ENCODE measurements at regions not wholly inside any gene's neighbourhood (a gene's known extent, or its start where the extent isn't known, plus 50 kb on each side); places are given as distances from the start of the nearest gene placed in this dataset.
"Not testable (repeated sequence)": the region's sequence is repeated elsewhere in the genome, so short reads cannot be mapped to it uniquely, and the experiment has no call there.

GRCh38 chrX:142428916-142429315, 223.8 kb upstream of the MAGEC2 start:
- no peaks in the 10 kb centered on the region; a peak in 1 of 3 replicates for H3K36me3 ChIP-seq (ENCODE audit: control insufficient read depth in 2 of 2, insufficient read depth in 1 of 2, low read length in 2 of 2)
- no peak for TF ChIP-seq ZNF677 (tag by site-specific recombination; IDR thresholded peaks at IDR 0.05)
- ChIA-PET CTCF (no interaction called here), POLR2A (interaction anchor here (0.5 kb wide), 1 partner anchor 110 kb away, joined by 6 read pairs; no protein-coding TSS in a partner anchor)
- H3K4me3 ChIP-seq (ENCODE audit: low read depth, low read length), result no peak overlapping the region
- no peaks in the 10 kb centered on the region for H3K4me1 ChIP-seq (ENCODE audit: control insufficient read depth, insufficient read depth, low read length)
- no peak overlapping the region for H3K27ac ChIP-seq (ENCODE audit: extremely low read depth, low read depth, low read length)
- H3K9me3 ChIP-seq (ENCODE audit: control insufficient read depth, insufficient read depth, low read depth, low read length), result no peaks in the 10 kb centered on the region

- H3K27ac ChIP-seq (ENCODE audit: extremely low read depth, low read depth, low read length); H3K36me3 ChIP-seq (ENCODE audit: control insufficient read depth in 2 of 2, insufficient read depth in 1 of 2, low read length in 2 of 2); CTCF ChIA-PET; H3K4me3 ChIP-seq (ENCODE audit: low read depth, low read length); H3K9me3 ChIP-seq (ENCODE audit: control insufficient read depth, insufficient read depth, low read depth, low read length); POLR2A ChIA-PET; H3K4me1 ChIP-seq (ENCODE audit: control insufficient read depth, insufficient read depth, low read length): not testable (repeated sequence)
These were observed 185.9 kb upstream of the MAGEC2 start for GRCh38 chrX:142390998-142391397.

- Histone ChIP-seq H3K27ac (ENCODE audit: extremely low read depth, low read depth, low read length) (no peak overlapping the region), H3K9me3 (ENCODE audit: control insufficient read depth, insufficient read depth, low read depth, low read length) (no peaks in the 10 kb centered on the region), H3K36me3 (ENCODE audit: control insufficient read depth in 2 of 2, insufficient read depth in 1 of 2, low read length in 2 of 2) (no peaks in the 10 kb centered on the region), H3K4me1 (ENCODE audit: control insufficient read depth, insufficient read depth, low read length) (no peaks in the 10 kb centered on the region), H3K4me3 (ENCODE audit: low read depth, low read length) (no peak overlapping the region)
- ChIA-PET CTCF (interaction anchor here (0.7 kb wide), 1 partner anchor 35 kb away, joined by 3 read pairs; no protein-coding TSS in a partner anchor), POLR2A (no interaction called here)
- TF ChIP-seq ZNF639 (tag by site-specific recombination; IDR thresholded peaks at IDR 0.05) (no peak), SP7 (tag by site-specific recombination; IDR thresholded peaks at IDR 0.05) (no peak), ZNF776 (tag by site-specific recombination; IDR thresholded peaks at IDR 0.05; ENCODE audit: borderline replicate concordance) (no peak), ZNF335 (tag by site-specific recombination; conservative IDR thresholded peaks at IDR 0.05) (no peak), ZNF843 (tag by site-specific recombination; IDR thresholded peaks at IDR 0.05) (no peak), KLF7 (tag by site-specific recombination; IDR thresholded peaks at IDR 0.05; ENCODE audit: borderline replicate concordance) (no peak), ZNF580 (tag by site-specific recombination; IDR thresholded peaks at IDR 0.05) (no peak), WT1 (tag by site-specific recombination; IDR thresholded peaks at IDR 0.05) (no peak), TRIM28 (IDR thresholded peaks at IDR 0.05; ENCODE audit: borderline replicate concordance, low read length) (no peak), ZNF24 (tag by site-specific recombination; IDR thresholded peaks at IDR 0.05) (no peak), ZNF146 (tag by site-specific recombination; IDR thresholded peaks at IDR 0.05) (no peak), ZNF341 (tag by site-specific recombination; IDR thresholded peaks at IDR 0.05; ENCODE audit: low read depth) (no peak), ZNF629 (tag by site-specific recombination; IDR thresholded peaks at IDR 0.05) (no peak), GLI2 (tag by site-specific recombination; IDR thresholded peaks at IDR 0.05; ENCODE audit: borderline replicate concordance, low read depth) (no peak), KLF8 (tag by site-specific recombination; IDR thresholded peaks at IDR 0.05) (no peak), ZNF544 (tag by site-specific recombination; IDR thresholded peaks at IDR 0.05) (no peak)
These were observed 158.4 kb upstream of the MAGEC2 start for GRCh38 chrX:142363501-142363900.

- Histone ChIP-seq H3K36me3 (ENCODE audit: control insufficient read depth in 2 of 2, insufficient read depth in 1 of 2, low read length in 2 of 2) (no peaks in the 10 kb centered on the region), H3K4me3 (ENCODE audit: low read depth, low read length) (no peak overlapping the region), H3K9me3 (ENCODE audit: control insufficient read depth, insufficient read depth, low read depth, low read length) (no peaks in the 10 kb centered on the region), H3K4me1 (ENCODE audit: control insufficient read depth, insufficient read depth, low read length) (no peaks in the 10 kb centered on the region), H3K27ac (ENCODE audit: extremely low read depth, low read depth, low read length) (no peak overlapping the region)
- ChIA-PET POLR2A (no interaction called here), CTCF (no interaction called here)
- TF ChIP-seq ZNF747 (tag by site-specific recombination; IDR thresholded peaks at IDR 0.05) (no peak), ZNF184 (tag by site-specific recombination; IDR thresholded peaks at IDR 0.05) (no peak), ZSCAN5A (tag by site-specific recombination; IDR thresholded peaks at IDR 0.05) (no peak), ZNF624 (tag by site-specific recombination; IDR thresholded peaks at IDR 0.05) (no peak), HOXA7 (CRISPR knock-in tag; IDR thresholded peaks at IDR 0.05; ENCODE audit: borderline replicate concordance) (no peak), KLF10 (tag by site-specific recombination; IDR thresholded peaks at IDR 0.05) (no peak), ZNF366 (tag by site-specific recombination; conservative IDR thresholded peaks at IDR 0.05) (no peak), AEBP2 (tag by site-specific recombination; IDR thresholded peaks at IDR 0.05; ENCODE audit: borderline replicate concordance) (no peak), ZNF768 (tag by site-specific recombination; IDR thresholded peaks at IDR 0.05) (no peak)
These were observed 154.2 kb upstream of the MAGEC2 start for GRCh38 chrX:142359331-142359730.
